Transverse colon (tissue), 4 donors: ENCODE measurements at regions not wholly inside any gene's neighbourhood (a gene's known extent, or its start where the extent isn't known, plus 50 kb on each side); places are given as distances from the start of the nearest gene placed in this dataset.

Experiments used
- DNase-seq: peaks from one replicate; pipeline ENCODE4 v3.0.0-alpha.2; 2019
- H3K27ac ChIP-seq, 4 donors: fragments of 200-600 bp; sonication (generic); 2 replicates each; pipeline ENCODE4 v1.5.1; 2016 to 2018; ENCODE audit warnings: inconsistent platforms in 4 of 4
- H3K27me3 ChIP-seq: fragments of 200-600 bp; sonication (generic); 2 replicates; pipeline ENCODE4 v1.5.1; 2017; ENCODE audit warnings: inconsistent platforms
- H3K36me3 ChIP-seq, 4 donors: fragments of 200-600 bp; sonication (generic); 2 replicates each; pipeline ENCODE4 v1.5.1; 2017 to 2019; ENCODE audit warnings: inconsistent platforms in 4 of 4
- H3K4me1 ChIP-seq, 4 donors: fragments of 200-600 bp; sonication (generic); 2 replicates each; pipeline ENCODE4 v1.5.1; 2017 to 2020; ENCODE audit warnings: inconsistent platforms in 4 of 4
- H3K4me3 ChIP-seq, 4 donors: fragments of 200-600 bp; sonication (generic); 1 replicate in 1 of 4; 2 replicates in 3 of 4; pipeline versions ENCODE4 v1.5.1 to v1.6.1; 2017 to 2019; ENCODE audit warnings: inconsistent platforms in 4 of 4
- H3K9me3 ChIP-seq, 2 donors: fragments of 200-600 bp; sonication (generic); 2 replicates each; pipeline ENCODE4 v1.5.1; 2017 to 2019; ENCODE audit warnings: inconsistent platforms in 2 of 2
- CTCF ChIP-seq, 5 experiments: fragments of 200-600 bp in 3 of 5; fragments of 450-650 bp in 2 of 5; sonication (generic) in 3 of 5; IDR thresholded peaks; 1 replicate in 2 of 5; 2 replicates in 3 of 5; pipeline ENCODE4 v1.5.1; 2016 to 2017; ENCODE audit warnings: antibody characterized with exemption in 5 of 5, inconsistent platforms in 3 of 5, mild to moderate bottlenecking in 2 of 5, moderate library complexity in 1 of 5
- EP300 ChIP-seq: sonication (generic); formaldehyde crosslinking; IDR thresholded peaks from one replicate; pipeline ENCODE4 v1.6.1; 2017; ENCODE audit warnings: antibody characterized with exemption, low read depth
- POLR2A ChIP-seq: fragments of 450-650 bp; IDR thresholded peaks from one replicate; pipeline ENCODE4 v1.6.1; 2016; ENCODE audit warnings: antibody characterized with exemption, mild to moderate bottlenecking, moderate library complexity
- POLR2AphosphoS5 ChIP-seq, 3 donors: sonication (generic); formaldehyde crosslinking; IDR thresholded peaks; one replicate each; pipeline ENCODE4 v1.6.1; 2016; ENCODE audit warnings: antibody characterized with exemption in 3 of 3
- WGBS, 2 donors: methylation state at CpG; one replicate each; pipeline ENCODE4 v1.1.5; 2018; ENCODE audit warnings: low coverage in 1 of 2; 5-methylcytosine and 5-hydroxymethylcytosine counted together
- in situ Hi-C, 4 donors: fragments of 200-750 bp; cut with MboI; loops; one replicate each; pipeline versions ENCODE4 v1.15.0 to v1.15.1; 2017; ENCODE audit warnings: low sequenced_read_pairs in 3 of 4, low pct_ligation_motif_present in 1 of 4, low pct_unique_long_range_greater_than_20kb in 1 of 4
- intact Hi-C: fragments of 100-400 bp; cut with DNase I; formaldehyde crosslinking; loops from one replicate; pipeline ENCODE4 v1.15.1; 2023; ENCODE audit warnings: low total_unique reads

- H3K4me1 ChIP-seq, result no peaks in the 10 kb centered on the region
- H3K27me3 ChIP-seq, result no peaks in the 10 kb centered on the region
- no peak overlapping the region for H3K4me3 ChIP-seq
- H3K27ac ChIP-seq, result no peak overlapping the region
- no peak for TF ChIP-seq POLR2A
- TF ChIP-seq CTCF (IDR thresholded peaks at IDR 0.05), result no peak
- no peak for TF ChIP-seq EP300
- no peak for TF ChIP-seq POLR2AphosphoS5 (IDR thresholded peaks at IDR 0.05)
- intact Hi-C loops (no loop called here), in situ Hi-C loops (loop anchor here in 2 of 4 donors (25.0 kb wide), 2 partner anchors 772 to 1122 kb away; partner anchors contain the start of gene GPR19 (in 1 of the 2))
- WGBS, 2 donors, result 51 to 76% methylated on average over 3 to 7 of the region's 7 CpGs
- no peaks in the 10 kb centered on the region for H3K9me3 ChIP-seq
- no peak for DNase-seq
- H3K36me3 ChIP-seq, result no peaks in the 10 kb centered on the region
These were observed 84.4 kb upstream of the ETV6 start for GRCh38 chr12:11564984-11565651.

- intact Hi-C loops, result no loop called here
- no peak overlapping the region for H3K27ac ChIP-seq
- no peaks in the 10 kb centered on the region for H3K9me3 ChIP-seq
- WGBS, 2 donors, result 46 to 60% methylated on average over 2 of the region's 2 CpGs
- no peak for DNase-seq
- TF ChIP-seq POLR2AphosphoS5 (IDR thresholded peaks at IDR 0.05) (no peak), CTCF (IDR thresholded peaks at IDR 0.05) (no peak), EP300 (no peak), POLR2A (no peak)
- no peaks in the 10 kb centered on the region for H3K36me3 ChIP-seq
- no peaks in the 10 kb centered on the region for H3K27me3 ChIP-seq
- no peaks in the 10 kb centered on the region for H3K4me1 ChIP-seq
- H3K4me3 ChIP-seq, result no peak overlapping the region
- in situ Hi-C loops, result loop anchor here in 2 of 4 donors (25.0 kb wide), 2 partner anchors 772 to 1122 kb away; partner anchors contain the start of gene GPR19 (in 1 of the 2)
These were observed 83.7 kb upstream of the ETV6 start for GRCh38 chr12:11565752-11566151.

GRCh38 chr12:11568155-11568761 is 81.2 kb upstream of the ETV6 start:
- in situ Hi-C loops, result loop anchor here in 2 of 4 donors (25.0 kb wide), 2 partner anchors 769 to 1119 kb away; partner anchors contain the start of gene GPR19 (in 1 of the 2)

More at GRCh38 chr12:11568155-11568761, 81.2 kb upstream of the ETV6 start:
- H3K4me3 ChIP-seq, result no peak overlapping the region
- H3K36me3 ChIP-seq, result no peaks in the 10 kb centered on the region
- no peak for DNase-seq
- H3K4me1 ChIP-seq, result no peaks in the 10 kb centered on the region
- peak overlapping the region in 1 of 4 donors; percentile 3 for H3K27ac ChIP-seq
- 88% methylated on average over 3 of the region's 3 CpGs; no CpG with 5 or more reads in 1 of the 2 donors for WGBS, 2 donors
- TF ChIP-seq POLR2A (no peak), CTCF (IDR thresholded peaks at IDR 0.05) (no peak), POLR2AphosphoS5 (IDR thresholded peaks at IDR 0.05) (no peak), EP300 (no peak)
- no peaks in the 10 kb centered on the region for H3K9me3 ChIP-seq
- intact Hi-C loops, result no loop called here
- H3K27me3 ChIP-seq, result no peaks in the 10 kb centered on the region
